ENCODE measurements at regions not wholly inside any gene's neighbourhood (a gene's known extent, or its start where the extent isn't known, plus 50 kb on each side); places are given as distances from the start of the nearest gene placed in this dataset.

GRCh38 chr4:141395919-141396318 is 175.2 kb downstream of the ZNF330 start:
- DNase-seq (ENCODE audit: low read depth, low spot score): no peak

- no peak for DNase-seq (ENCODE audit: low read depth, low spot score)
Measured at GRCh38 chr4:141402712-141403111, 182.0 kb downstream of the ZNF330 start.

GRCh38 chr4:141403782-141404181 is 183.1 kb downstream of the ZNF330 start:
- DNase-seq (ENCODE audit: low read depth, low spot score): no peak

- DNase-seq (ENCODE audit: low read depth, low spot score): no peak
Measured at GRCh38 chr4:141406237-141406636, 185.5 kb downstream of the ZNF330 start.

GRCh38 chr4:141409556-141409955 is 188.9 kb downstream of the ZNF330 start:
- DNase-seq (ENCODE audit: low read depth, low spot score): no peak

GRCh38 chr4:141410839-141411238 is 190.1 kb downstream of the ZNF330 start:
- DNase-seq (ENCODE audit: low read depth, low spot score): no peak

GRCh38 chr4:141411936-141412335 is 191.2 kb downstream of the ZNF330 start:
- DNase-seq (ENCODE audit: low read depth, low spot score): no peak

- DNase-seq (ENCODE audit: low read depth, low spot score): no peak
Measured at GRCh38 chr4:141413366-141413765, 192.7 kb downstream of the ZNF330 start.

- DNase-seq (ENCODE audit: low read depth, low spot score): no peak
Measured at GRCh38 chr4:141415651-141416050, 195.0 kb downstream of the ZNF330 start.

GRCh38 chr4:141416219-141416618 is 195.5 kb downstream of the ZNF330 start:
- DNase-seq (ENCODE audit: low read depth, low spot score): no peak

GRCh38 chr4:141416677-141417363 is 196.1 kb downstream of the ZNF330 start:
- no peak for DNase-seq (ENCODE audit: low read depth, low spot score)

GRCh38 chr4:141417387-141417786 is 196.7 kb downstream of the ZNF330 start:
- DNase-seq (ENCODE audit: low read depth, low spot score): no peak

- DNase-seq (ENCODE audit: low read depth, low spot score): no peak
Measured at GRCh38 chr4:141425124-141425523, 204.4 kb downstream of the ZNF330 start.

GRCh38 chr4:141427726-141428296 is 207.1 kb downstream of the ZNF330 start:
- DNase-seq (ENCODE audit: low read depth, low spot score): no peak

- no peak for DNase-seq (ENCODE audit: low read depth, low spot score)
Measured at GRCh38 chr4:141429933-141430332, 206.4 kb upstream of the IL15 start.

GRCh38 chr4:141430686-141431085 is 205.7 kb upstream of the IL15 start:
- DNase-seq (ENCODE audit: low read depth, low spot score): no peak

- DNase-seq (ENCODE audit: low read depth, low spot score): no peak
Measured at GRCh38 chr4:141432000-141432712, 204.2 kb upstream of the IL15 start.

- no peak for DNase-seq (ENCODE audit: low read depth, low spot score)
Measured at GRCh38 chr4:141435446-141436225, 200.7 kb upstream of the IL15 start.

- DNase-seq (ENCODE audit: low read depth, low spot score): no peak
Measured at GRCh38 chr4:141439223-141439622, 197.2 kb upstream of the IL15 start.

GRCh38 chr4:141447761-141448160 is 188.6 kb upstream of the IL15 start:
- no peak for DNase-seq (ENCODE audit: low read depth, low spot score)

GRCh38 chr4:141448490-141448889 is 187.9 kb upstream of the IL15 start:
- no peak for DNase-seq (ENCODE audit: low read depth, low spot score)

- DNase-seq (ENCODE audit: low read depth, low spot score): no peak
Measured at GRCh38 chr4:141449927-141450326, 186.5 kb upstream of the IL15 start.

Data from activated naive CD8-positive, alpha-beta T cell treated with anti-CD3 and anti-CD28 coated beads, Interleukin-2, amount 50 U/mL, for 16 hours (primary cell).